ENCODE measurements at regions not wholly inside any gene's neighbourhood (a gene's known extent, or its start where the extent isn't known, plus 50 kb on each side); places are given as distances from the start of the nearest gene placed in this dataset.

GRCh38 chr10:45150997-45151396 lies 150.3 kb downstream of the ZNF22 start:
- no peak for ATAC-seq

DNA sequence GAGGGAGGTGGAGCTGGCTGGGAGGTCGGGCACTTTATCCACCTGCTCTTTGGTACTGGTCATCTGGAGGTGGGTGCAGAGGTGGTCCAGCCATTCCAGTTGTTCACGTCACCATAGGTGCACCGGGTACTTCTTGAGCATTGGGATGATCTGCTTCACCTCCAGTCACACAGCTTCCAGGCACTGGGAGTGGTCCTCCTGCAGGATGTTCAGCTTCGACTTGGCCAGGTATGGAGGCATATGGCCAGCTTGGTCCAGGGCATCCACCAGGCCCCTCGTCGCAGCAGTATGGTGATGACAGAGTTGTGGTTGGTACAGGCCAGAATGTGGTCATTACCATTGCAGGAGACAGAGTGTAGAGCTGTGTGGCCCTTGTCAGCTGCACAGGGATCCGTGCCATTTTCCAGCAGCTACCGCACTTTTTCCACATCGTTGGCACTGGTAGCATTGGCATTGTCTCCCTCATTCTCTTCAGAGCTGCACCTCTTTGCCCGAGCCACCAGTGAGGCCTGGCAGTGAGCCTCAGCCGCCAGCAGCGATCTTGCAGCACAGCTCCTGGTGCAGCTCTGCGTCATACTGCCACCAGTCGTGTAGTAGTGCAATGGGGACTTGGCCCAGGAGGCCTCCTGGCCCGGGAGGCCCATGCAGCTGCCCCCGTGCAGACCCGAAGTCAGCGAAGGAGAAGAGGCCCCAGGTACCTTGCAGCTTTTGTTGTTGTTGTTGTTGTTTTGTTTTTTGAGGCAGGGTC lies 150.9 kb downstream of the ZNF22 start:
- no peak for ATAC-seq
- TF ChIP-seq ARNTL (CRISPR knock-in tag; IDR thresholded peaks at IDR 0.05; ENCODE audit: borderline replicate concordance, low read depth) (no peak), ZFP3 (CRISPR knock-in tag; IDR thresholded peaks at IDR 0.05) (no peak), TOX (CRISPR knock-in tag; IDR thresholded peaks at IDR 0.05; ENCODE audit: borderline replicate concordance) (no peak), ESRRG (CRISPR knock-in tag; IDR thresholded peaks at IDR 0.05) (no peak), SNAI2 (CRISPR knock-in tag; IDR thresholded peaks at IDR 0.05) (no peak), PATZ1 (CRISPR knock-in tag; IDR thresholded peaks at IDR 0.05; ENCODE audit: borderline replicate concordance) (no peak), RARB (CRISPR knock-in tag; IDR thresholded peaks at IDR 0.05) (no peak), ZNF8 (CRISPR knock-in tag; IDR thresholded peaks at IDR 0.05) (no peak), ZFP30 (CRISPR knock-in tag; IDR thresholded peaks at IDR 0.05) (no peak), PPARA (CRISPR knock-in tag; IDR thresholded peaks at IDR 0.05; ENCODE audit: borderline replicate concordance) (no peak), ZC3H10 (CRISPR knock-in tag; IDR thresholded peaks at IDR 0.05) (no peak), ZNF565 (CRISPR knock-in tag; conservative IDR thresholded peaks at IDR 0.05; ENCODE audit: low read depth) (no peak), BACH2 (CRISPR knock-in tag; IDR thresholded peaks at IDR 0.05; ENCODE audit: borderline replicate concordance) (no peak), CSDC2 (CRISPR knock-in tag; IDR thresholded peaks at IDR 0.05) (no peak), OSR1 (CRISPR knock-in tag; IDR thresholded peaks at IDR 0.05) (no peak)
- TF ChIP-seq, protein P1, sequence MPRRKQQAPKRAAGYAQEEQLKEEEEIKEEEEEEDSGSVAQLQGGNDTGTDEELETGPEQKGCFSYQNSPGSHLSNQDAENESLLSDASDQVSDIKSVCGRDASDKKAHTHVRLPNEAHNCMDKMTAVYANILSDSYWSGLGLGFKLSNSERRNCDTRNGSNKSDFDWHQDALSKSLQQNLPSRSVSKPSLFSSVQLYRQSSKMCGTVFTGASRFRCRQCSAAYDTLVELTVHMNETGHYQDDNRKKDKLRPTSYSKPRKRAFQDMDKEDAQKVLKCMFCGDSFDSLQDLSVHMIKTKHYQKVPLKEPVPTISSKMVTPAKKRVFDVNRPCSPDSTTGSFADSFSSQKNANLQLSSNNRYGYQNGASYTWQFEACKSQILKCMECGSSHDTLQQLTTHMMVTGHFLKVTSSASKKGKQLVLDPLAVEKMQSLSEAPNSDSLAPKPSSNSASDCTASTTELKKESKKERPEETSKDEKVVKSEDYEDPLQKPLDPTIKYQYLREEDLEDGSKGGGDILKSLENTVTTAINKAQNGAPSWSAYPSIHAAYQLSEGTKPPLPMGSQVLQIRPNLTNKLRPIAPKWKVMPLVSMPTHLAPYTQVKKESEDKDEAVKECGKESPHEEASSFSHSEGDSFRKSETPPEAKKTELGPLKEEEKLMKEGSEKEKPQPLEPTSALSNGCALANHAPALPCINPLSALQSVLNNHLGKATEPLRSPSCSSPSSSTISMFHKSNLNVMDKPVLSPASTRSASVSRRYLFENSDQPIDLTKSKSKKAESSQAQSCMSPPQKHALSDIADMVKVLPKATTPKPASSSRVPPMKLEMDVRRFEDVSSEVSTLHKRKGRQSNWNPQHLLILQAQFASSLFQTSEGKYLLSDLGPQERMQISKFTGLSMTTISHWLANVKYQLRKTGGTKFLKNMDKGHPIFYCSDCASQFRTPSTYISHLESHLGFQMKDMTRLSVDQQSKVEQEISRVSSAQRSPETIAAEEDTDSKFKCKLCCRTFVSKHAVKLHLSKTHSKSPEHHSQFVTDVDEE (CRISPR knock-in tag; IDR thresholded peaks at IDR 0.05): no peak
- TF ChIP-seq, protein P2, sequence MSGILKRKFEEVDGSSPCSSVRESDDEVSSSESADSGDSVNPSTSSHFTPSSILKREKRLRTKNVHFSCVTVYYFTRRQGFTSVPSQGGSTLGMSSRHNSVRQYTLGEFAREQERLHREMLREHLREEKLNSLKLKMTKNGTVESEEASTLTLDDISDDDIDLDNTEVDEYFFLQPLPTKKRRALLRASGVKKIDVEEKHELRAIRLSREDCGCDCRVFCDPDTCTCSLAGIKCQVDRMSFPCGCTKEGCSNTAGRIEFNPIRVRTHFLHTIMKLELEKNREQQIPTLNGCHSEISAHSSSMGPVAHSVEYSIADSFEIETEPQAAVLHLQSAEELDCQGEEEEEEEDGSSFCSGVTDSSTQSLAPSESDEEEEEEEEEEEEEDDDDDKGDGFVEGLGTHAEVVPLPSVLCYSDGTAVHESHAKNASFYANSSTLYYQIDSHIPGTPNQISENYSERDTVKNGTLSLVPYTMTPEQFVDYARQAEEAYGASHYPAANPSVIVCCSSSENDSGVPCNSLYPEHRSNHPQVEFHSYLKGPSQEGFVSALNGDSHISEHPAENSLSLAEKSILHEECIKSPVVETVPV (CRISPR knock-in tag; IDR thresholded peaks at IDR 0.05): no peak

More at GRCh38 chr10:45150997-45151396, 150.3 kb downstream of the ZNF22 start:
- no peak for TF ChIP-seq TOX (CRISPR knock-in tag; IDR thresholded peaks at IDR 0.05; ENCODE audit: borderline replicate concordance)
- TF ChIP-seq RARB (CRISPR knock-in tag; IDR thresholded peaks at IDR 0.05): no peak
- TF ChIP-seq ZNF565 (CRISPR knock-in tag; conservative IDR thresholded peaks at IDR 0.05; ENCODE audit: low read depth): no peak
- TF ChIP-seq ZFP30 (CRISPR knock-in tag; IDR thresholded peaks at IDR 0.05): no peak
- TF ChIP-seq, protein P3, sequence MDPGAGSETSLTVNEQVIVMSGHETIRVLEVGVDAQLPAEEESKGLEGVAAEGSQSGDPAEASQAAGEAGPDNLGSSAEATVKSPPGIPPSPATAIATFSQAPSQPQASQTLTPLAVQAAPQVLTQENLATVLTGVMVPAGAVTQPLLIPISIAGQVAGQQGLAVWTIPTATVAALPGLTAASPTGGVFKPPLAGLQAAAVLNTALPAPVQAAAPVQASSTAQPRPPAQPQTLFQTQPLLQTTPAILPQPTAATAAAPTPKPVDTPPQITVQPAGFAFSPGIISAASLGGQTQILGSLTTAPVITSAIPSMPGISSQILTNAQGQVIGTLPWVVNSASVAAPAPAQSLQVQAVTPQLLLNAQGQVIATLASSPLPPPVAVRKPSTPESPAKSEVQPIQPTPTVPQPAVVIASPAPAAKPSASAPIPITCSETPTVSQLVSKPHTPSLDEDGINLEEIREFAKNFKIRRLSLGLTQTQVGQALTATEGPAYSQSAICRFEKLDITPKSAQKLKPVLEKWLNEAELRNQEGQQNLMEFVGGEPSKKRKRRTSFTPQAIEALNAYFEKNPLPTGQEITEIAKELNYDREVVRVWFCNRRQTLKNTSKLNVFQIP (CRISPR knock-in tag; IDR thresholded peaks at IDR 0.05; ENCODE audit: borderline replicate concordance, low read depth): no peak

GRCh38 chr10:45152726-45153125 lies 152.0 kb downstream of the ZNF22 start:
- ATAC-seq: no peak
- no peak for TF ChIP-seq ZFP3 (CRISPR knock-in tag; IDR thresholded peaks at IDR 0.05)
- TF ChIP-seq ZNF70 (CRISPR knock-in tag; IDR thresholded peaks at IDR 0.05): no peak
- TF ChIP-seq SNAI2 (CRISPR knock-in tag; IDR thresholded peaks at IDR 0.05): no peak
- TF ChIP-seq BACH2 (CRISPR knock-in tag; IDR thresholded peaks at IDR 0.05; ENCODE audit: borderline replicate concordance): no peak
- no peak for TF ChIP-seq OSR1 (CRISPR knock-in tag; IDR thresholded peaks at IDR 0.05)
- TF ChIP-seq, protein P2 (CRISPR knock-in tag; IDR thresholded peaks at IDR 0.05): no peak
- no peak for TF ChIP-seq TOX (CRISPR knock-in tag; IDR thresholded peaks at IDR 0.05; ENCODE audit: borderline replicate concordance)
- TF ChIP-seq ZC3H10 (CRISPR knock-in tag; IDR thresholded peaks at IDR 0.05): no peak
- TF ChIP-seq, protein P3 (CRISPR knock-in tag; IDR thresholded peaks at IDR 0.05; ENCODE audit: borderline replicate concordance, low read depth): no peak
- no peak for TF ChIP-seq ZFP30 (CRISPR knock-in tag; IDR thresholded peaks at IDR 0.05)
- TF ChIP-seq RARB (CRISPR knock-in tag; IDR thresholded peaks at IDR 0.05): no peak
- TF ChIP-seq PATZ1 (CRISPR knock-in tag; IDR thresholded peaks at IDR 0.05; ENCODE audit: borderline replicate concordance): no peak
